ENCODE measurements at regions not wholly inside any gene's neighbourhood (a gene's known extent, or its start where the extent isn't known, plus 50 kb on each side); places are given as distances from the start of the nearest gene placed in this dataset.
"Not testable (repeated sequence)": the region's sequence is repeated elsewhere in the genome, so short reads cannot be mapped to it uniquely, and the experiment has no call there.

DNA sequence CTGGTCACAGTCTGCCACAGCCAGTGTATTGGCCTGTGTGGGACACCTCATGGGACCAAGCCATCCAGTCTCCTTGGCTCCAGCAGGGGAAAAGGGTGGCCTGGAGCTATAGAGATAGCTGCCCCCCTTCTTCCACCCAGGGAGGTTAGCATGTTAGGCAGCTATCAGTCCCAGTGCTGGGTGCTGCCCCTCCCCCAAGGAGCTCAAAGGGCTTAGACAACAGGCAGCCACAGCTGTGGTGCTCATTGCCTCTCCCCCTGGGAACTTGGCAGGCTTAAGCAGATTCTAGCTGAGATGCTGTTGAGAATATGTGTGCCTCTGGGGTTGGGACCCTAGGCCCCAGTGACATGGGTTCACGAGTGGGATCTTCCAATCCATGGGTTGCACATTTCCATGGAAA, 226.0 kb upstream of the PTGER4 start:
- no peak for DNase-seq

DNA sequence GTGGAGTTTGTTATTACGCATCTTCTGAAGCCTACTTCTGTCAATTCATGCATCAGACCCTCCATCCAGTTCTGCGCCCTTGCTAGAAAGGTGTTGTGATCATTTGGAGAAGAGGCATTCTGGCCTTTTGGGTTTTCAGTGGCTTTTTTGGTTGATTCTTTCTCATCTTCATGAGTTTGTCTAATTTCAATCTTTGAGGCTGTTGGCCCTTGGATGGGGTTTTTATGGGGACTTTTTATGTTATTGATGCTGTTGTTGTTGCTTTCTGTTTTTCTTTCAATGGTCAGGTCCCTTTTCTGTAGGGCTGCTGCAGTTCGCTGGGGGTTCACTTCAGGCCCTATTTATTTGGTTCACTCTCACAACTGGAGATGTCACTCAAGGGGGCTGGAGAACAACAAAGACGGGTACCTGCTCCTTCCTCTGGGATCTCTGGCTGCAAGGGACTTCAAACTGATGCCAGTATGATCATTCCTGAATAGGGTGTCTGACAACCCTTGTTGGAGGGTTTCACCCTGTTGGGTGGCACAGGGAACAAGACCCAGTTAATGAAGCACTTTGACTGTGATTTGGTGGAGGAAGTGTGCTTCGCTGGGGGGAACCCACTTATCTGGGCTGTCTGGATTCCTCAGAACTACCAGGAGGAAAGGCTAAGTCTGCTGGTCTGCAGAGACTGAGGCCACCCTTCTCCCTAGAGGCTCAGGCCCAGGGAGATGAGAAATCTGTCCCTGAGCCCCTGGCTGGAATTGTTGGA, 226.7 kb upstream of the PTGER4 start:
- no peak for DNase-seq

DNA sequence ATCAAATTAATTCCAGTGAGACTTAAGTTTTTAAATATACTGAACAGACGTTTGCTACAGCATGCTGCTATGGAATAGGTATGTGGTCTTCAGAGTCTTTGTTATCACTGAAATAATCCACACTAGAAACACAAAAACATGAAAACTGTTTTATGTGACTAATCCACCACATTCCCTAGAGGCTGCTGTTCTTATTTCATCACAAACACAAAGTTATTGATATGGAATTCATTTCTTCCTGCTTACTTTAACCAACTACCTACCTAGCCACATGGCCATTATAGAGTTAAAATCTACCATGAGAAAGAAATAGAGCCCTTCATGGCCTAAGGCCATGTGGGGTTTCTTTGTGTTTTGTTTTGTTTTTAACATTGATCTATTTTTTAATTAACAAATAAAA, 232.3 kb upstream of the PTGER4 start:
- no peak for DNase-seq

GRCh38 chr5:40446910-40447309, 232.8 kb upstream of the PTGER4 start:
- no peak for DNase-seq

GRCh38 chr5:40442346-40442745, 237.4 kb upstream of the PTGER4 start:
- no peak for DNase-seq

GRCh38 chr5:40441733-40442132, 238.0 kb upstream of the PTGER4 start:
- DNase-seq: no peak

DNA sequence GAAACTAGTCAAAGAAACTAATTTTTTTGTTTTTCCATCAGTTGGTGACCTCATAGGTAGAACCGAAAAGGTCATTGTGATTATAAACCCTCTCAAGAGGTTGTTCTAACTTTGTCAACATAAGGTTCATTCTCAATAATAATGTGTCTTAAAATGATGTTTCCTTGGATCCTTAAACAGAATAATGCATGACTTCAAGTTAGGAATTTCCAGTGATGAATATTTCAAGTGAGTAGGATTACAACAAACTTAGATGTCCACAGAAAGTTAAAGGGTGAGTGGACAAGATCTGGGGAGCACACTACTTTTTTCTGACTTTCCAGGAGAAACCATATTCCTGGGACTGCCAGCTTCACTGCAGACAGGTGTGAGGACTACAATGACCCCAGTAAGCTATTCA, 239.0 kb upstream of the PTGER4 start:
- no peak for DNase-seq

DNA sequence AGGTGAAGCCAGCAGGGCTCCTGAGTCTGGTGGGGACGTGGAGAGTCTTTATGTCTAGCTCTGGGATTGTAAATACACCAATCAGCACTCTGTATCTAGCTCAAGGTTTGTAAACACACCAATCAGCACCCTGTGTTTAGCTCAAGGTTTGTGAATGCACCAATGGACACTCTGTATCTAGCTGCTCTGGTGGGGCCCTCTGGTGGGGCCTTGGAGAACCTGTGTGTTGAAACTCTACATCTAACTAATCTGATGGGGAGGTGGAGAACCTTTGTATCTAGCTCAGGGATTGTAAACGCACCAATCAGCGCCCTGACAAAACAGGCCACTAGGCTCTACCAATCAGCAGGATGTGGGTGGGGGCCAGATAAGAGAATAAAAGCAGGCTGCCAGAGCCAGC, 240.6 kb upstream of the PTGER4 start:
- DNase-seq: not testable (repeated sequence)

DNA sequence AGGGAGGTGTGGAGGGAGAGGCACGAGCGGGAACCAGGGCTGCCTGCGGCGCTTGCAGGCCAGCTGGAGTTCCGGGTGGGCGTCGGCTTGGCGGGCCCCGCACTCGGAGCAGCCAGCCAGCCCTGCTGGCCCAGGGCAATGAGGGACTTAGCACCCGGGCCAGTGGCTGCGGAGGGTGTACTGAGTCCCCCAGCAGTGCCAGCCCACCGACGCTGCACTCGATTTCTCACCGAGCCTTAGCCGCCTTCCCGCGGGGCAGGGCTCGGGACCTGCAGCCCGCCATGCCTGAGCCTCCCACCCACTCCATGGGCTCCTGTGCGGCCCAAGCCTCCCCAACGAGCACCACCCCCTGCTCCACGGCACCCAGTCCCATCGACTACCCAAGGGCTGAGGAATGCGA, 241.1 kb upstream of the PTGER4 start:
- not testable (repeated sequence) for DNase-seq

DNA sequence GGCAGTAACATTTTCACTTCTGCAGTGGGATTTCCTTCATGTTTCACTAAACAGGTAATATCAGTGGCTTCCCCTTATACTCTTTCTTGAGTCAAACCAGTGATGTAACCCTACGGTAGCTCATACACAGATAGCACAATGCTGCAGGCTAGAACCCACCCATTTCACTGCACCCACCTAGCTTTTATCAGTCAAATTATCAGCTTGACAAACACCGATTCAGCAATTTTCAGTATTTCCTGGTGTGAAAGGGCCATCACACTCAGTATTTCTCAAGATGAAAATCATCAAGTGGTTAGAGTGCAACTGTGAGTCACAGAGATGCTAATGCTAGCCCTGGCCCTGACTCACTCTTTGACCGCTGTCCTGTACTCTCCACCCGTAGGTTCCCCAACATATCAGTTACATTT, 242.3 kb upstream of the PTGER4 start:
- DNase-seq: no peak

GRCh38 chr5:40436535-40437237, 243.0 kb upstream of the PTGER4 start:
- DNase-seq: peak; percentile 1

DNA sequence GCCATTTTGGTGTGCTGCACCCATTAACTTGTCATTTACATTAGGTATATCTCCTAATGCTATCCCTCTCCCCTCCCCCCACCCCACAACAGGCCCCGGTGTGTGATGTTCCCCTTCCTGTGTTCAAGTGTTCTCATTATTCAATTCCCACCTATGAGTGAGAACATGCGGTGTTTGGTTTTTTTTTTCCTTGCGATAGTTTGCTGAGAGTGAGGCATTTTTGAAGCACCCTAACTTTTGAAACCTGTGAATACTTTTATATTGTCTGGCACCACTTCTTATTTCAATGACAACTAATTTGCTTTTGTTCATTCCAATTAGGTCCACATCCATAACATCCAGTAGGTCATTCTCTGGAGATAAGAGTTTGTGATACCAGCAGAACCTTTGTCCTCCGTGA, 244.0 kb upstream of the PTGER4 start:
- DNase-seq: not testable (repeated sequence)

DNA sequence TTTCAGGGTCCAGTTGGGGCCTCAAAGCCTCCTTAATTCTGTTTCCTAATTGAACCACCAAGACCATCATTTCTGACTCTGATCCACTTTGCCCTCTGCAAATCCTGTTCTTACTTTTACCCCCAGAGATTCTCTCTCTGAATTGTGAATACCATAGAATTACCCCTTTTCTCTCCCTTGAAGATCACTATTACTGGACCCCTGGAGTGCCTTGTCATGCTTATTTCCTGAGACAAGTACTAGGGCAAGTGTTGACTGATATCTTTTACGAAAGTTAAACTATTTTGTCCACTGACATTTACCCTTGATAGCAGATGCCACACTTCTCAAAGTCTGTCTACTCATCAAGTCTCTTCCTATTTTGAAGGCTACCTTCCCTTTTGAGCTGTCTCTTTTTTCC, 246.9 kb upstream of the PTGER4 start:
- no peak for DNase-seq

- DNase-seq: no peak
Observed at GRCh38 chr5:40431734-40432133, 248.0 kb upstream of the PTGER4 start.

DNA sequence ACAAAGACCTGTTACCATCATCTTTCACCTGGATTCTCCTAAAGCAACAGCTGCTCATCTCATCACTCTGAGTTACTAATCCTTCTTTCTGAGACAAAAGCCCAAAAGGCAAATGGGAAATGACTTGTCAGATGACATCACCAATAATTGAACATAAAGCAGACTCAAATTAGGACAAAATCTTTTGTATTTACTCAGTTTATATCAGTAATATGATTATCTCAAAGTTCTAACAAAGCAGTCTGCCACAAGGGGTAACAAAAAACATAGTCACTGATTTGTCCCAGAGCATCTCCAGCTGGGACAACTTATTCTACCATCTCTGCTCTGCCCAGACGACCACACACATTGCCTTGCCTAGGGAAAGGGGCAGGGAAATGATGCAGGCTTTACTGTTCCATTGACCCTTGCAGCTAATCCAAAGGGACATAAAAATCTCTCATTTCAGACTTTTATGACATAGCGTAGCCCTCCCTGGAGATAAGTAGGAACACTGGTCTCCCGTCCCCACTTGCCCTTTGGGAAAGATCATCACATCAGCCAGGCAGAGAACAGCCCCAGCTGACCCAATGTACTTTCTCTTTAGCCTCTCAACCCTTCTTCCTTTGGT, 249.5 kb upstream of the PTGER4 start:
- no peak for DNase-seq

DNA sequence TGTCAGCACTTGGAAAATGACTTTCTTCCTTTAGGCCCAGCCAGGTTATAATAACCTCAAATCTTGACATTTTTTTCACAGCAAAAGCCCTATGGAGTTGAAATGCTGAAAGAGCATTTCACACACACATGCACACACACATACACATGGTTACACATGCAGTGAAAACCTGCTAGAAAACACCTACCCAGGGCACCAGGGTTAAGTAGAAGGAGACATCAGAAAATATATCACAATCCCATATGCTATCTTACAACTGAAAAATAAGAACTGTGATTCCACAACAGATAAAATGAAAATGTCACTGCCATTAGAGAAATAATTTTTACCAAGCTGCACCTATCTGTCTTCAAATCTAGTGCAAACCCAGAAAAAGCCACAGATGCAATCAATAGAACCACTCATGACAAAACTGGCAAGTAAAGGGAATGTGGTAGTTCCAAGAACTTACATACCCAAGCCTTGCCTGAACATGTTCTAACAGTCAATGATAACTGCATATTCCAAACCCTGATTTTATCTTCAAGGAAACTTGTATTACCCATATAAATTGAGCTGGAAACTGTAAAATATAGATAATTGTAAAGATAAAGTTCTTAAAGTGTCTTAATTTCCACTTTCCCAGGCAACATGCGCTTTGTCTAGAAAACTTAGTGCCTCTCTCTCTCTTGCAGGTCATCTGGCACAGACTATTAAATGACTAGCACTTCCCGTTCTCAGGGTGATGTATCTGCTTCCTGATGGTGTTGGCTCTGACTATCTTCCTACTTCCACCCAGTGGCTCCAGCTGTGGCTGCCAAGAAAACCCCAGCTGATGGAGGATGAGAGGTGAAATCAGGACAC, 250.2 kb upstream of the PTGER4 start:
- peak; percentile 2 for DNase-seq

DNA sequence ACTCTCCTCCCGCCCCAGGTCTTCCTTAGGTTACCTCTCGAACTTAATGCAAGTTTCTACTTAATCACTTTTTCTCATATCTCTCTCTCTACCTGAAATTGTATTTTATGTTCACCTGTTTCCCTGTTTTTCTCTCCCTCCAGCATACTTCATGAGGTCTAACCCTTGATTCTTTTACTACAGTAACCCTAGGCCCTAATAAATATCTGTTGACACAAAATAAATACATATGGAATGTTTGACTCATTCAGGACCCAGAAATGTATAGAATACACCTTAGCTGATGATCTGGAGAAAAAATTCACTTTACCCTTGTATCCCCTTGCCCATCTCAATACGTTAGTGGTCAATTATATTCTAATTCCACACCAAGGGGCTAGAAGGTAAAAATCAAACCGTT, 250.9 kb upstream of the PTGER4 start:
- DNase-seq: no peak

GRCh38 chr5:40428126-40428525, 251.6 kb upstream of the PTGER4 start:
- DNase-seq: no peak

- DNase-seq: not testable (repeated sequence)
Observed at GRCh38 chr5:40417046-40417810, 262.5 kb upstream of the PTGER4 start.

GRCh38 chr5:40416588-40416987, 263.1 kb upstream of the PTGER4 start:
- DNase-seq: no peak

GRCh38 chr5:40416098-40416497, 263.6 kb upstream of the PTGER4 start:
- no peak for DNase-seq

- no peak for DNase-seq
Observed at GRCh38 chr5:40414922-40415321, 264.8 kb upstream of the PTGER4 start.

Data from midbrain (tissue), 1 donor.